ENCODE measurements at regions not wholly inside any gene's neighbourhood (a gene's known extent, or its start where the extent isn't known, plus 50 kb on each side); places are given as distances from the start of the nearest gene placed in this dataset.

- TF ChIP-seq EGR1 (IDR thresholded peaks at IDR 0.05) (no peak), CEBPB (IDR thresholded peaks at IDR 0.05) (no peak), MAX (IDR thresholded peaks at IDR 0.05) (no peak), ZBTB7A (IDR thresholded peaks at IDR 0.05; ENCODE audit: low read depth) (no peak), CREB1 (IDR thresholded peaks at IDR 0.05; ENCODE audit: low read depth) (no peak), TEAD4 (IDR thresholded peaks at IDR 0.05) (no peak), TAF1 (IDR thresholded peaks at IDR 0.05; ENCODE audit: low read depth) (no peak), YY1 (IDR thresholded peaks at IDR 0.05; ENCODE audit: low read depth) (no peak), RAD21 (IDR thresholded peaks at IDR 0.05; ENCODE audit: low read depth) (no peak), REST (IDR thresholded peaks at IDR 0.05; ENCODE audit: low read depth) (no peak), NFIC (IDR thresholded peaks at IDR 0.05) (no peak), FOXM1 (IDR thresholded peaks at IDR 0.05; ENCODE audit: borderline replicate concordance, low read depth) (no peak), TCF12 (IDR thresholded peaks at IDR 0.05; ENCODE audit: low read depth) (no peak), EP300 (IDR thresholded peaks at IDR 0.05; ENCODE audit: borderline replicate concordance) (no peak)
- TF ChIP-seq, protein P1, sequence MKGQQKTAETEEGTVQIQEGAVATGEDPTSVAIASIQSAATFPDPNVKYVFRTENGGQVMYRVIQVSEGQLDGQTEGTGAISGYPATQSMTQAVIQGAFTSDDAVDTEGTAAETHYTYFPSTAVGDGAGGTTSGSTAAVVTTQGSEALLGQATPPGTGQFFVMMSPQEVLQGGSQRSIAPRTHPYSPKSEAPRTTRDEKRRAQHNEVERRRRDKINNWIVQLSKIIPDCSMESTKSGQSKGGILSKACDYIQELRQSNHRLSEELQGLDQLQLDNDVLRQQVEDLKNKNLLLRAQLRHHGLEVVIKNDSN (IDR thresholded peaks at IDR 0.05): no peak
These were observed 55.7 kb upstream of the NCAM2 start for GRCh38 chr21:20942523-20942922.

DNA sequence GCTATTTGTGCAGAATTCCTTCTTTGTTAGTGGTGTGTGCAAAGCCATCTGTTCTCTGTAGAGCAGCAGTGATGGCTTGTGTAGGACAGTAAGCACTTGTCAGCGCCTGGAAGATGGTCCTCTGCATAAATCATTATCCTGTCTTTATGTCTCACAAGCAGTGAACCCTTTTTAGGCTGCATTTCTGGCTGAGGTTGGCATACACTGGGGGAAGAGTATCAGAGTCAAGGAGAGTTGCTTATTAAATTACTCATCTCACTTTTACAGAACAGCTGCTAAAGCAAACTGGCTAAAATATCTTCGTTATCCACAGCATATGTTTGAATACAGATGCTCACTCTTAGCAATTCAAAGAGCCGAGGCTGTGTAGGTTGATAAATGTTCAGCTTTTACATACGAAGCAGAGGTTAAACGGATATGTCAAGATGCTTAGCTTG is 54.6 kb upstream of the NCAM2 start:
- TF ChIP-seq TAF1 (IDR thresholded peaks at IDR 0.05; ENCODE audit: low read depth): no peak
- no peak for TF ChIP-seq RAD21 (IDR thresholded peaks at IDR 0.05; ENCODE audit: low read depth)
- no peak for TF ChIP-seq NFIC (IDR thresholded peaks at IDR 0.05)
- no peak for TF ChIP-seq CEBPB (IDR thresholded peaks at IDR 0.05)
- no peak for TF ChIP-seq TEAD4 (IDR thresholded peaks at IDR 0.05)
- no peak for TF ChIP-seq ZBTB7A (IDR thresholded peaks at IDR 0.05; ENCODE audit: low read depth)
- TF ChIP-seq CREB1 (IDR thresholded peaks at IDR 0.05; ENCODE audit: low read depth): no peak

DNA sequence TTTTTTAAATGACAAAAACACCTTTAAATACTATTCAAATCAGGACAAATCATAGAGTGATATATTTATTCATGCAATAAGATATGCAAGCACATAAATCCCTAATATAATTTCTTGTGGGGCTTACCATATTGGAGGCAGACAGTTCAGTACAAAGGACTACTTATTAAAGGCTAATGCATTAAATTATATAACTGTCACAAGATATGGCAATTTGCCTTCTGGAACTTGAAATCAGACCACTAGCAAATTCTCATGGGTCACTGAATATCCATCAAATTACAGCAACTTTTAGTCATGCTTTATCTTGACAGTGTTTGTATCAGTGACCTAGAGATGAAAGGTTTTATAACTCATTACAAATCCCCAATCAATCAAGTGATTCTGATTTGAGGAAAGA is 54.1 kb upstream of the NCAM2 start:
- TF ChIP-seq TEAD4 (IDR thresholded peaks at IDR 0.05) (no peak), CREB1 (IDR thresholded peaks at IDR 0.05; ENCODE audit: low read depth) (no peak), YY1 (IDR thresholded peaks at IDR 0.05; ENCODE audit: low read depth) (no peak), CEBPB (IDR thresholded peaks at IDR 0.05) (no peak), EGR1 (IDR thresholded peaks at IDR 0.05) (no peak), TAF1 (IDR thresholded peaks at IDR 0.05; ENCODE audit: low read depth) (no peak), RAD21 (IDR thresholded peaks at IDR 0.05; ENCODE audit: low read depth) (no peak), ZBTB7A (IDR thresholded peaks at IDR 0.05; ENCODE audit: low read depth) (no peak), MAX (IDR thresholded peaks at IDR 0.05) (no peak)
- TF ChIP-seq, protein P1 (IDR thresholded peaks at IDR 0.05): no peak

DNA sequence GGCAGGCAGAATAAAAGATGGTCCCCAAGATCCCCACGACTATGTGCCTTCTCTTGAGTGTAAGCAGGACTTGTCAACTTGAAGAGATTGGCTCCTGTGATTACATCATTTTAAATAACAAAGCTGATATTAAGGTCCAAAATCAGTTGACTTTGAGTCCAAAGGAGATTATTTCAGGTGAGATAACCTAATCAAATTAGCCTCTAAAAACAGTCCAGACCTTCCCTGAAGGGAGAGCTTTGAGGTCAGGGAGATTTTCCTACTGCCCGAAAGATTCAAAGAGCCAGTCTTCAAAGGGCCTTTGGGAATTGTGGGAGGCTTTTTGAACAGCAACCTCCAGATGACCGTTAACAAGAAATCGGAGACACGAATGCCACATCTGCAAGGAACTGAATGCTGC is 51.5 kb upstream of the NCAM2 start:
- no peak for TF ChIP-seq EP300 (IDR thresholded peaks at IDR 0.05; ENCODE audit: borderline replicate concordance)
- TF ChIP-seq TEAD4 (IDR thresholded peaks at IDR 0.05): no peak
- TF ChIP-seq, protein P1 (IDR thresholded peaks at IDR 0.05): no peak
- no peak for TF ChIP-seq NFIC (IDR thresholded peaks at IDR 0.05)
- no peak for TF ChIP-seq REST (IDR thresholded peaks at IDR 0.05; ENCODE audit: low read depth)
- TF ChIP-seq EGR1 (IDR thresholded peaks at IDR 0.05): no peak
- no peak for TF ChIP-seq TCF12 (IDR thresholded peaks at IDR 0.05; ENCODE audit: low read depth)
- TF ChIP-seq MAX (IDR thresholded peaks at IDR 0.05): no peak
- TF ChIP-seq CEBPB (IDR thresholded peaks at IDR 0.05): no peak
- no peak for TF ChIP-seq RAD21 (IDR thresholded peaks at IDR 0.05; ENCODE audit: low read depth)
- no peak for TF ChIP-seq TAF1 (IDR thresholded peaks at IDR 0.05; ENCODE audit: low read depth)
- no peak for TF ChIP-seq CREB1 (IDR thresholded peaks at IDR 0.05; ENCODE audit: low read depth)
- no peak for TF ChIP-seq YY1 (IDR thresholded peaks at IDR 0.05; ENCODE audit: low read depth)
- no peak for TF ChIP-seq ZBTB7A (IDR thresholded peaks at IDR 0.05; ENCODE audit: low read depth)
- no peak for TF ChIP-seq FOXM1 (IDR thresholded peaks at IDR 0.05; ENCODE audit: borderline replicate concordance, low read depth)
